ENCODE measurements at regions not wholly inside any gene's neighbourhood (a gene's known extent, or its start where the extent isn't known, plus 50 kb on each side); places are given as distances from the start of the nearest gene placed in this dataset.

DNA sequence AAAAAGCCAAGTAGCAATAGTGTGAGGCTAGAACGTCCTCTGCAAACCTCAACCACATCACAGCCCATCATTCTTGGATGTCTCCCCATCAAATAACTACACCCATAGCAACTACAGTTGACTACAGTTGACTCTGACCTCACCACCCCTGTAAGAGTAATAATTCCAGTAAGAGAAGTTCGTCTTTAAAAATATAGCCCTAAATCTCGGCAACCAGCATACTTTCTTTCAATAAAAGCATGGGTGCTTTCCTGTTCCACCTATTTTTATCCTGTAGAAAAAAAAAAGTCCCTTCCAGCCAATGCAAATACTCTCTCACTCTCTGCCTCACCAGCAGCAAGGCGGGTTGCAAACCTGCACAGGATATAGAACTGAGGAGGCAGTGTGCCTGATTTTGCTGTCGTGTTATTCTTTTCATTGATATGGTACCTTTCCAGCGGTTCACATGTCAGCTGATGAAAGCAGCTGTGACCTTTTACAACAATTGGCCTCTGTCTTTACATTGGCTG, 187.5 kb upstream of the NFE2L3 start:
- H3K4me1 ChIP-seq (ENCODE audit: insufficient read depth) = no peaks in the 10 kb centered on the region
- no peaks in the 10 kb centered on the region for H3K9me3 ChIP-seq
- no peaks in the 10 kb centered on the region for H3K36me3 ChIP-seq
- H3K27ac ChIP-seq = no peak overlapping the region
- 55 to 69% (median 61%) methylated on average over 6 of the region's 6 CpGs for WGBS, 3 donors
- no peak overlapping the region for H3K4me3 ChIP-seq
- no peaks in the 10 kb centered on the region for H3K27me3 ChIP-seq
- no peak for TF ChIP-seq EP300 (IDR thresholded peaks at IDR 0.05)
- no peak for TF ChIP-seq POLR2A (IDR thresholded peaks at IDR 0.05)
- TF ChIP-seq CTCF (IDR thresholded peaks at IDR 0.05) = no peak
- intact Hi-C loops (cut with DNase I) = no loop called here
- DNase-seq = no peak

DNA sequence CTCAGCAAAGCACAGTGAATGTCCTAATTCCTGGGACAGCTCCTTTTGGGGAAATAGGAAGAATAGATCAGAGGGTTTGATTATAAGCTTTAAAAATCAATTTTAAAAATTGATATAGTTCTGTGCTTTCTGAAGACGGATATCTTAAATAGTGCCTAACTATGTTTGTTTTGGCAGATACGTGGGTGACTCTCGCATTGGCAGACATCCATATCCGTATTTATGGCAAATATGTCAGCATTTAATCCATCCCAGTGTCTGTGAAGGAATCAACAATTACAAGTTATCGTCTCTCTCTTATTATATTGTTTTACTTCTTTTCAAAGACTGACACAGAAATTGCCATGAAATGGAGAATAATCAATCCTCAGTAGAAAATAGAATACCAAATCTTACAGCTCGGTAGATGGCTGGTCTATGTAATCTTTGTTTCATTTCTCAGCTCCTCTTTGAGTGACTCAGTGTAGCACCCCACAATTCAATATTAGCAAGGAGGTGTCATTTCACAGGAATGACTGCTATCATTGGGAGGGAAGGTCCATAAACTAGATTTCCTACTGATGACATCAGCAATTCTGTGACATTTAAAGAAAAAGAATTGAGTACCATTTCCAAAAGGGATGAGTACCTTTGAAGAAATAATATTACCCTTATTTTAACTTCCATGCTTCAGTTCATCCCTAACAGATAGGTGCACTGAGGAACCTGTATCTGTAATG, 186.4 kb upstream of the NFE2L3 start:
- H3K9me3 ChIP-seq = no peaks in the 10 kb centered on the region
- no peak overlapping the region for H3K4me3 ChIP-seq
- H3K27me3 ChIP-seq = no peaks in the 10 kb centered on the region
- H3K36me3 ChIP-seq = no peaks in the 10 kb centered on the region
- no peak for DNase-seq
- no peak for TF ChIP-seq CTCF (IDR thresholded peaks at IDR 0.05)
- no peak for TF ChIP-seq EP300 (IDR thresholded peaks at IDR 0.05)
- no peak for TF ChIP-seq POLR2A (IDR thresholded peaks at IDR 0.05)
- H3K4me1 ChIP-seq (ENCODE audit: insufficient read depth) = no peaks in the 10 kb centered on the region
- 9 to 18% (median 10%) methylated on average over 6 of the region's 6 CpGs for WGBS, 3 donors
- intact Hi-C loops (cut with DNase I) = no loop called here
- no peak overlapping the region for H3K27ac ChIP-seq

DNA sequence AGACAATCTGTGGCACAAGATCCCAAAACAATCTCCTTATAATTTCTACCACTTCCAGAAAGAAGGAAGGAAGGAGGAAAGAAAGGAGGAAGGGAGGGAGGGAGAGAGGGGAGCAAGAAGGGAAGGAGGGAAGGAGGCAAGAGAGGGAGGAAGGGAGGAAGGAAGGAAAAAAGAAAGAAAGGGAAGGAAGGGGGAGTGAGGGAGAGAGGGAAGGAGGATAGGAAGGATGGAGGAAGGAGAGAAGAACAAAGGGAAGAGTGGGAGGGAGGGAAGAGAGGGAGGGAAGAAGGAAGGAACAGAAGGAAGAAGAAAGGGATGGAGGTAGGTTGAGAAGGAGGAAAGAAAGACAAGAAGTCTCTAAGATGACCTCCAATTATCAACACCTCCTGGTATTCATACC, 185.5 kb upstream of the NFE2L3 start:
- no peak for TF ChIP-seq EP300 (IDR thresholded peaks at IDR 0.05)
- no peak for TF ChIP-seq CTCF (IDR thresholded peaks at IDR 0.05)
- no peak for TF ChIP-seq POLR2A (IDR thresholded peaks at IDR 0.05)
- Histone ChIP-seq H3K4me3 (no peak overlapping the region), H3K27ac (no peak overlapping the region), H3K36me3 (no peaks in the 10 kb centered on the region), H3K9me3 (no peaks in the 10 kb centered on the region), H3K27me3 (no peaks in the 10 kb centered on the region), H3K4me1 (ENCODE audit: insufficient read depth) (no peaks in the 10 kb centered on the region)
- DNase-seq = no peak
- intact Hi-C loops (cut with DNase I) = no loop called here

- intact Hi-C loops (cut with DNase I) = no loop called here
- no peaks in the 10 kb centered on the region for H3K9me3 ChIP-seq
- no peak for DNase-seq
- no peaks in the 10 kb centered on the region for H3K36me3 ChIP-seq
- no peak overlapping the region for H3K4me3 ChIP-seq
- H3K27me3 ChIP-seq = no peaks in the 10 kb centered on the region
- WGBS, 3 donors = 67 to 87% (median 85%) methylated on average over 4 of the region's 4 CpGs
- H3K27ac ChIP-seq = no peak overlapping the region
- TF ChIP-seq POLR2A (IDR thresholded peaks at IDR 0.05) (no peak), CTCF (IDR thresholded peaks at IDR 0.05) (no peak), EP300 (IDR thresholded peaks at IDR 0.05) (no peak)
- no peaks in the 10 kb centered on the region for H3K4me1 ChIP-seq (ENCODE audit: insufficient read depth)
Observed at GRCh38 chr7:25967278-25968204, 184.5 kb upstream of the NFE2L3 start.
